B cell (primary cell): ENCODE measurements at regions not wholly inside any gene's neighbourhood (a gene's known extent, or its start where the extent isn't known, plus 50 kb on each side); places are given as distances from the start of the nearest gene placed in this dataset.

Experiments used
- CTCF ChIP-seq: fragments of 200-600 bp; IDR thresholded peaks from one replicate; pipeline ENCODE4 v1.8.0; 2022; ENCODE audit warnings: antibody characterized with exemption, mild to moderate bottlenecking
- EZH2 ChIP-seq: IDR thresholded peaks from 2 replicates; pipeline ENCODE4 v1.6.1; 2012; ENCODE audit warnings: borderline replicate concordance, low read depth, mild to moderate bottlenecking, moderate library complexity, low read length; ENCODE audit not compliant: insufficient read depth, poor library complexity, severe bottlenecking

- TF ChIP-seq CTCF (no peak), EZH2 (no peak)
Observed at GRCh38 chr10:31593124-31593523, 274.1 kb downstream of the ZEB1 start.
